Heart right ventricle (tissue), 16 donors: ENCODE measurements at regions not wholly inside any gene's neighbourhood (a gene's known extent, or its start where the extent isn't known, plus 50 kb on each side); places are given as distances from the start of the nearest gene placed in this dataset.

ENCODE experiments used
- ATAC-seq, 8 donors: fragments of 200-7000 bp; cut with Tn5 transposase; one replicate each; pipeline ENCODE4 v1.9.1; 2020; ENCODE audit warnings: mild to moderate bottlenecking in 8 of 8, moderate library complexity in 8 of 8, moderate number of reproducible peaks in 1 of 8
- DNase-seq, 2 donors: peaks; one replicate each; pipeline ENCODE4 v3.0.0-alpha.2; 2020
- H3K27ac ChIP-seq, 10 donors: fragments of 200-600 bp; sonication (generic) in 2 of 10; one replicate each; pipeline versions ENCODE4 v1.5.0 to v1.8.0; 2020 to 2022; ENCODE audit warnings: mild to moderate bottlenecking in 3 of 10
- H3K27me3 ChIP-seq, 7 donors: fragments of 200-600 bp; one replicate each; pipeline ENCODE4 v1.8.0; 2021 to 2022; ENCODE audit warnings: mild to moderate bottlenecking in 2 of 7
- H3K36me3 ChIP-seq, 9 donors: fragments of 200-600 bp; sonication (generic) in 1 of 9; one replicate each; pipeline versions ENCODE4 v1.5.0 to v1.8.0; 2020 to 2022; ENCODE audit warnings: mild to moderate bottlenecking in 2 of 9
- H3K4me1 ChIP-seq, 9 donors: fragments of 200-600 bp; sonication (generic) in 1 of 9; one replicate each; pipeline versions ENCODE4 v1.5.0 to v1.8.0; 2020 to 2022; ENCODE audit warnings: mild to moderate bottlenecking in 4 of 9
- H3K4me3 ChIP-seq, 10 donors: fragments of 200-600 bp; sonication (generic) in 2 of 10; one replicate each; pipeline versions ENCODE4 v1.5.0 to v1.8.0; 2020 to 2022; ENCODE audit warnings: mild to moderate bottlenecking in 7 of 10, moderate library complexity in 2 of 10
- H3K9me3 ChIP-seq, 11 donors: fragments of 200-600 bp in 10 of 11; sonication (generic) in 2 of 11; one replicate each; pipeline versions ENCODE4 v1.5.0 to v1.8.0; 2013 to 2022; ENCODE audit warnings: mild to moderate bottlenecking in 2 of 11, control low read depth in 1 of 11, moderate library complexity in 1 of 11
- WGBS, 2 donors: extraction: QIAGEN DNeasy Blood & Tissue Kit; methylation state at CpG; one replicate each; pipeline ENCODE4 v1.1.7; 2013; ENCODE audit warnings: inconsistent platforms in 1 of 2; 5-methylcytosine and 5-hydroxymethylcytosine counted together
- intact Hi-C, 10 donors: fragments of 100-400 bp; cut with DNase I; formaldehyde crosslinking; loops; one replicate each; pipeline versions ENCODE4 v1.11.1 to v1.14.2; 2022
- TF ChIP-seq, protein P1 (sequence below), 9 donors: fragments of 200-600 bp; sonication (generic) in 2 of 9; IDR thresholded peaks; one replicate each; pipeline versions ENCODE4 v1.5.0 to v1.8.0; 2021 to 2022; ENCODE audit warnings: antibody characterized with exemption in 9 of 9, mild to moderate bottlenecking in 5 of 9, moderate library complexity in 1 of 9
- donor health status: Arrhythmogenic right ventricular cardiomyopathy.
- donor health status: ischemic (EF 13 %, LVEDD 7.1; RV severe dilation, severe dysfunction).
- donor health status: healthy with polysubstance abuse.
- donor health status: DM: no; HTN: yes; CAD: no.
- donor health status: DM: no; HTN: no; CAD: no.
- donor health status: ischemic (EF 25% LVEDD 6.9; RV normal size, moderate dysfunction).
- donor health status: ischemic (EF 25% LVEDD 5.7; RV mildly dilated, moderate dysfunction).
- donor health status: healthy.
- donor health status: DM: yes; HTN: yes; CAD: no.
- donor health status: Ischemic cardiomyopathy.
- donor health status: ischemic (EF 35%, LVEDD 5.7; RV mildly dilated, moderate dysfunction).
- donor health status: nonischemic (EF 11% LVEDD 7.7; RV severe dilation, severe dysfunction).
- donor health status: DM: yes; HTN: yes; CAD: no.
- donor health status: PGD.
- donor health status: ischemic (EF 29% LVEDD 5.4; RV normal size, mild dysfunction).
- donor health status: nonischemic (EF 23%, LVEDD 6.1; RV moderate dilation, normal function).

GRCh38 chr10:75331081-75331480 is 70.5 kb downstream of the ZNF503 start:
- Histone ChIP-seq H3K27me3 (peaks cover 0 to 5% (median 0%) of the 10 kb centered on the region in 7 donors), H3K9me3 (peaks cover 0 to 9% (median 0%) of the 10 kb centered on the region in 11 donors), H3K27ac (no peak overlapping the region), H3K4me3 (no peak overlapping the region), H3K36me3 (no peaks in the 10 kb centered on the region), H3K4me1 (peaks cover 0 to 4% (median 0%) of the 10 kb centered on the region in 9 donors)
- no peak for DNase-seq
- 91 to 93% methylated on average over 1 of the region's 1 CpG for WGBS, 2 donors
- intact Hi-C loops: no loop called here
- TF ChIP-seq, protein P1, sequence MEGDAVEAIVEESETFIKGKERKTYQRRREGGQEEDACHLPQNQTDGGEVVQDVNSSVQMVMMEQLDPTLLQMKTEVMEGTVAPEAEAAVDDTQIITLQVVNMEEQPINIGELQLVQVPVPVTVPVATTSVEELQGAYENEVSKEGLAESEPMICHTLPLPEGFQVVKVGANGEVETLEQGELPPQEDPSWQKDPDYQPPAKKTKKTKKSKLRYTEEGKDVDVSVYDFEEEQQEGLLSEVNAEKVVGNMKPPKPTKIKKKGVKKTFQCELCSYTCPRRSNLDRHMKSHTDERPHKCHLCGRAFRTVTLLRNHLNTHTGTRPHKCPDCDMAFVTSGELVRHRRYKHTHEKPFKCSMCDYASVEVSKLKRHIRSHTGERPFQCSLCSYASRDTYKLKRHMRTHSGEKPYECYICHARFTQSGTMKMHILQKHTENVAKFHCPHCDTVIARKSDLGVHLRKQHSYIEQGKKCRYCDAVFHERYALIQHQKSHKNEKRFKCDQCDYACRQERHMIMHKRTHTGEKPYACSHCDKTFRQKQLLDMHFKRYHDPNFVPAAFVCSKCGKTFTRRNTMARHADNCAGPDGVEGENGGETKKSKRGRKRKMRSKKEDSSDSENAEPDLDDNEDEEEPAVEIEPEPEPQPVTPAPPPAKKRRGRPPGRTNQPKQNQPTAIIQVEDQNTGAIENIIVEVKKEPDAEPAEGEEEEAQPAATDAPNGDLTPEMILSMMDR (IDR thresholded peaks at IDR 0.05): no peak
- no peak for ATAC-seq

DNA sequence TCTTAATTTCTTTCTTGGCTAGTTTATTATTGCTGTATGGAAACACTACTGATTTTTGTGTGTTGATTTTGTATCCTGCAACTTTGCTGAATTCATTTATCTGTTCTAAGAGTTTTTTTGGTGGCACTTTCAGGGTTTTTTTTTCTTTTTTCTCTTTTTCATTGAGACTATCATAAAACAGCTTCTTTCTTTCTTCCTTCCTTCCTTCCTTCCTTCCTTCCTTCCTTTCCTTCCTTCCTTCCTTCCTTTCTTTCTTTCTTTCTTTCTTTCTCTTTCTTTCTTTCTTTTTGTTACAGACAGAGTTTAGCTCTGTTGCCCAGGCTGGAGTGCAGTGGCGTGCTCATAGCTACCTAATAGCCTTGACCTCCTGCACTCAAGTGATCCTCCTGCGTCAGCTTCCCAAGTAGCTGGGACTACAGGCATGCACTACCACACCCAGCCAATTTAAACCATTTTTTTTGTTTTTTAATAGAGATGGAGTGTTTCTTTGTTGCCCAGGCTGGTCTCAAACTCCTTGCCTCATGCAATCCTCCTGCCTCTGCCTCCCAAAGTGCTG is 72.3 kb downstream of the ZNF503 start:
- Histone ChIP-seq H3K4me1 (no peaks in the 10 kb centered on the region), H3K27ac (no peak overlapping the region), H3K4me3 (no peak overlapping the region), H3K27me3 (peaks cover 0 to 5% (median 0%) of the 10 kb centered on the region in 7 donors), H3K9me3 (peaks cover 0 to 6% (median 0%) of the 10 kb centered on the region in 11 donors), H3K36me3 (no peaks in the 10 kb centered on the region)
- WGBS, 2 donors: 72 to 82% methylated on average over 2 of the region's 2 CpGs
- TF ChIP-seq, protein P1 (IDR thresholded peaks at IDR 0.05): no peak
- ATAC-seq: no peak
- no peak for DNase-seq
- intact Hi-C loops: no loop called here

GRCh38 chr10:75326306-75326705 is 75.3 kb downstream of the ZNF503 start:
- H3K4me1 ChIP-seq: no peaks in the 10 kb centered on the region
- TF ChIP-seq, protein P1 (IDR thresholded peaks at IDR 0.05): no peak
- H3K27ac ChIP-seq: no peak overlapping the region
- H3K4me3 ChIP-seq: no peak overlapping the region
- peaks cover 0 to 4% (median 0%) of the 10 kb centered on the region in 7 donors for H3K27me3 ChIP-seq
- intact Hi-C loops: no loop called here
- DNase-seq (no peak), ATAC-seq (no peak)
- peaks cover 0 to 18% (median 0%) of the 10 kb centered on the region in 11 donors for H3K9me3 ChIP-seq
- H3K36me3 ChIP-seq: no peaks in the 10 kb centered on the region

DNA sequence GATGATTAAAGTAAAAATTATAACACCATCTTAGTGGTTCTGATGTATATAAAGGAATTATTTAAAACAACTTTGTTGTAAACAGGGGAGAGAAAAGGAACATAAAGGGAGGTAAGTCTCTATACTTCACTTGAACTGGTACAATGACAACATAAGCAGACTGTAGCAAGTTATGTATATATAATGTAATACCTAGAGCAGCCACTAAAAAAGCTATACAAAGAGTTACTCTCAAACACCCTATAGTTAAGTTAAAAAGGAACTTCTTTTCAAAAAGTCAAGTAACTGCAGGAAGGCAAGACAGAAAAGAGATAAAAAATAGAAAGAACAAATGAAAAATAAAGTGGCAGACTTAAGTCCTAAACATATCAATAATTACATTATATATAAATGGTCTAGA is 82.3 kb downstream of the ZNF503 start:
- DNase-seq: no peak
- Histone ChIP-seq H3K36me3 (no peaks in the 10 kb centered on the region), H3K9me3 (peaks cover 0 to 84% (median 14%) of the 10 kb centered on the region in 11 donors), H3K27ac (no peak overlapping the region), H3K4me3 (no peak overlapping the region), H3K4me1 (no peaks in the 10 kb centered on the region), H3K27me3 (no peaks in the 10 kb centered on the region)
- no peak for ATAC-seq
- TF ChIP-seq, protein P1 (IDR thresholded peaks at IDR 0.05): peak in 2 of 9 donors; percentile 8 to 36
- intact Hi-C loops: no loop called here
